ENCODE measurements at regions not wholly inside any gene's neighbourhood (a gene's known extent, or its start where the extent isn't known, plus 50 kb on each side); places are given as distances from the start of the nearest gene placed in this dataset.

DNA sequence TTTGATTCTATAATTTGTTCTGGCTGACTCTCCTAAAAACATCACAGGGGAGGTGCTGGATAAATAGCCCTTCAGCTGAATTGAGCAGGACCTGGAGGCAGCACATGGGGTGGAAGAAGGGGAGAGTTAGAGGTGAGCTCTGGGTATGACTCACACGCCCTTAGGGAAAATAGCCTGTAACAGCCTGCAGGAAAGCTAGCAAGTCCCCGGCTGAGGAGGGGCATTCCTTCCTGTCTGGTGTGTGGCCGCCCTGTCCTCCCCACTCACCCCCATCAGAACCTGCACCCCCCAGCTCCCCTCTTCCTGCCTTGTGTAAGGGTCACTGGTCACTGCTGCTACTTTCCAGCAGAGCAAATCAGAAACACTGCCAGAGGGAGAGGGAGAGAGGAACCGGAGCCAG, 187.4 kb downstream of the C16orf95 start:
- TF ChIP-seq, protein P1, sequence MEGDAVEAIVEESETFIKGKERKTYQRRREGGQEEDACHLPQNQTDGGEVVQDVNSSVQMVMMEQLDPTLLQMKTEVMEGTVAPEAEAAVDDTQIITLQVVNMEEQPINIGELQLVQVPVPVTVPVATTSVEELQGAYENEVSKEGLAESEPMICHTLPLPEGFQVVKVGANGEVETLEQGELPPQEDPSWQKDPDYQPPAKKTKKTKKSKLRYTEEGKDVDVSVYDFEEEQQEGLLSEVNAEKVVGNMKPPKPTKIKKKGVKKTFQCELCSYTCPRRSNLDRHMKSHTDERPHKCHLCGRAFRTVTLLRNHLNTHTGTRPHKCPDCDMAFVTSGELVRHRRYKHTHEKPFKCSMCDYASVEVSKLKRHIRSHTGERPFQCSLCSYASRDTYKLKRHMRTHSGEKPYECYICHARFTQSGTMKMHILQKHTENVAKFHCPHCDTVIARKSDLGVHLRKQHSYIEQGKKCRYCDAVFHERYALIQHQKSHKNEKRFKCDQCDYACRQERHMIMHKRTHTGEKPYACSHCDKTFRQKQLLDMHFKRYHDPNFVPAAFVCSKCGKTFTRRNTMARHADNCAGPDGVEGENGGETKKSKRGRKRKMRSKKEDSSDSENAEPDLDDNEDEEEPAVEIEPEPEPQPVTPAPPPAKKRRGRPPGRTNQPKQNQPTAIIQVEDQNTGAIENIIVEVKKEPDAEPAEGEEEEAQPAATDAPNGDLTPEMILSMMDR (IDR thresholded peaks at IDR 0.05): no peak
- TF ChIP-seq POLR2A (IDR thresholded peaks at IDR 0.05): no peak
